ENCODE measurements at regions not wholly inside any gene's neighbourhood (a gene's known extent, or its start where the extent isn't known, plus 50 kb on each side); places are given as distances from the start of the nearest gene placed in this dataset.

DNA sequence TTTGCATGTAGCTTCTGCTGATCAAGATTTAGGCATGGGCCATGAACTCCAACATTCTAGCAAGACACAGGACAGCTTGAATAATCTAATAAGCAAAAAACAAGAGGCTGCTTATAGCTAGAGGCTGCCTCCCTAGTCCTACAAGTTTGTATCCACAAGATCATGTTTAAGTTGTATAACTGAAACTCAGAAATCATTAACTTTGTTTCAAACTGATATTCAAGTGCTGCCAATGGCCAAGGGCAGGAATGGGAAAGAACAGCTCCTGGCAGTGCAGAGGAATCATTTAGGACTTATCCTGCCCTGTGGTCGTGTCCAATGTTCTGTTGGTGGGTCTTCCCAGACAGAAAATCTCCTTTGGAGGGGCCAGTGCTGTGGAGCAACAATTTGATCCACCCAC, 209.6 kb upstream of the DDI1 start:
- Histone ChIP-seq H3K4me3 (replicated peaks in 1 of 3; ENCODE audit: insufficient read depth in 1 of 3, low read depth in 1 of 3, low read length in 3 of 3) (no peak overlapping the region), H3K27me3 (ENCODE audit: control insufficient read depth in 2 of 2, insufficient read depth in 2 of 2, low read length in 2 of 2) (no peaks in the 10 kb centered on the region), H3K27ac (ENCODE audit: insufficient read depth, low read depth, low read length) (no peak overlapping the region), H3K9me1 (replicated peaks; ENCODE audit: control insufficient read depth, extremely low read depth, insufficient read depth, low read length) (no peaks in the 10 kb centered on the region), H3K79me2 (ENCODE audit: control insufficient read depth, insufficient read depth, low read length) (no peaks in the 10 kb centered on the region), H3K9me3 (replicated peaks; ENCODE audit: control insufficient read depth, insufficient read depth, low read length) (no peaks in the 10 kb centered on the region), H3K4me2 (ENCODE audit: insufficient read depth, low read length) (no peak overlapping the region), H3K9ac (replicated peaks; ENCODE audit: extremely low read depth, insufficient read depth, low read length) (no peak overlapping the region), H3K36me3 (ENCODE audit: control insufficient read depth in 2 of 2, extremely low read depth in 1 of 2, insufficient read depth in 2 of 2, low read length in 2 of 2) (no peaks in the 10 kb centered on the region), H4K20me1 (replicated peaks; ENCODE audit: control insufficient read depth, extremely low read depth, insufficient read depth, low read length) (no peaks in the 10 kb centered on the region), H2AFZ (ENCODE audit: low read depth, low read length) (no peak overlapping the region), H3K4me1 (ENCODE audit: control insufficient read depth, extremely low read depth, insufficient read depth, low read length) (no peaks in the 10 kb centered on the region)
- FAIRE-seq (no peak), DNase-seq (ENCODE audit: low read depth, low spot score) (no peak)
- BruUV-seq (replicated peaks): no TSS peak
- CTCF ChIA-PET: interaction anchor here (1.0 to 1.3 kb wide), 3 partner anchors 8 to 17 kb away, joined by 3 to 4 read pairs (median 4); no protein-coding TSS in a partner anchor
- intact Hi-C loops (cut with micrococcal nuclease): no loop called here
- POLR2A ChIA-PET: no interaction called here
- dilution Hi-C loops (cut with MboI; ENCODE audit: extremely low pct_ligation_motif_present, low sequenced_read_pairs): no loop called here
- TF ChIP-seq, protein P1, sequence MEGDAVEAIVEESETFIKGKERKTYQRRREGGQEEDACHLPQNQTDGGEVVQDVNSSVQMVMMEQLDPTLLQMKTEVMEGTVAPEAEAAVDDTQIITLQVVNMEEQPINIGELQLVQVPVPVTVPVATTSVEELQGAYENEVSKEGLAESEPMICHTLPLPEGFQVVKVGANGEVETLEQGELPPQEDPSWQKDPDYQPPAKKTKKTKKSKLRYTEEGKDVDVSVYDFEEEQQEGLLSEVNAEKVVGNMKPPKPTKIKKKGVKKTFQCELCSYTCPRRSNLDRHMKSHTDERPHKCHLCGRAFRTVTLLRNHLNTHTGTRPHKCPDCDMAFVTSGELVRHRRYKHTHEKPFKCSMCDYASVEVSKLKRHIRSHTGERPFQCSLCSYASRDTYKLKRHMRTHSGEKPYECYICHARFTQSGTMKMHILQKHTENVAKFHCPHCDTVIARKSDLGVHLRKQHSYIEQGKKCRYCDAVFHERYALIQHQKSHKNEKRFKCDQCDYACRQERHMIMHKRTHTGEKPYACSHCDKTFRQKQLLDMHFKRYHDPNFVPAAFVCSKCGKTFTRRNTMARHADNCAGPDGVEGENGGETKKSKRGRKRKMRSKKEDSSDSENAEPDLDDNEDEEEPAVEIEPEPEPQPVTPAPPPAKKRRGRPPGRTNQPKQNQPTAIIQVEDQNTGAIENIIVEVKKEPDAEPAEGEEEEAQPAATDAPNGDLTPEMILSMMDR (IDR thresholded peaks at IDR 0.05; ENCODE audit: extremely low read depth in 1 of 2, insufficient read depth in 1 of 2, low read depth in 1 of 2, low read length in 2 of 2): no peak
- TF ChIP-seq FOS (IDR thresholded peaks at IDR 0.05; ENCODE audit: borderline replicate concordance, insufficient read depth, low read length): no peak
- no peak for TF ChIP-seq MYC (IDR thresholded peaks at IDR 0.05; ENCODE audit: low read depth, low read length)
- TF ChIP-seq POLR2AphosphoS5 (IDR thresholded peaks at IDR 0.05; ENCODE audit: insufficient read depth, low read depth, low read length): no peak
- TF ChIP-seq GATA2 (IDR thresholded peaks at IDR 0.05; ENCODE audit: insufficient read depth, insufficient read length, low read depth, low read length): no peak
- TF ChIP-seq, protein P2, sequence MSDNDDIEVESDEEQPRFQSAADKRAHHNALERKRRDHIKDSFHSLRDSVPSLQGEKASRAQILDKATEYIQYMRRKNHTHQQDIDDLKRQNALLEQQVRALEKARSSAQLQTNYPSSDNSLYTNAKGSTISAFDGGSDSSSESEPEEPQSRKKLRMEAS (IDR thresholded peaks at IDR 0.05; ENCODE audit: insufficient read depth, insufficient read length): no peak
- no peak for TF ChIP-seq EZH2 (IDR thresholded peaks at IDR 0.05; ENCODE audit: borderline replicate concordance, low read depth, low read length, severe bottlenecking)
- TF ChIP-seq POLR2A (IDR thresholded peaks at IDR 0.05; ENCODE audit: low read depth, low read length): no peak
- no peak for TF ChIP-seq JUN (IDR thresholded peaks at IDR 0.05; ENCODE audit: borderline replicate concordance, insufficient read depth, insufficient read length, low read depth)
